ENCODE measurements at regions not wholly inside any gene's neighbourhood (a gene's known extent, or its start where the extent isn't known, plus 50 kb on each side); places are given as distances from the start of the nearest gene placed in this dataset.

DNA sequence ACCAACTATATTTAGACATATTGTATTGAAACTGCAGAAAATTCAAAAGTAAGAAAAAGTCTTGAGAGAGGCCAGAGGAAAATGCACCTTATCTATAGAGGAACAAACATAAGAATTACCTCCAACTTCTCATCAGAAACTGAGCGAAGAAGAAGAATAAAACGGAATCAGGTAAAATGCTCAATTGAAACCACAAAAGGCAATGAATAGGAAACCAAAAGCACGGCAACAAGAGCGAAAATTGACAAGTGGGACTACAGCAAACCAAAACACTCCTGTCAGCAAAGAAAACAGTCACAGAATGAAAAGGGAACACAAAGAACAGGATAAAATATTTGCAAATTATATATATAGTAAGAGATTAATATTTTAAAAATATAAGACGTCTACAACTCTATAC lies 61.9 kb upstream of the PARP11 start:
- TF ChIP-seq, protein P1, sequence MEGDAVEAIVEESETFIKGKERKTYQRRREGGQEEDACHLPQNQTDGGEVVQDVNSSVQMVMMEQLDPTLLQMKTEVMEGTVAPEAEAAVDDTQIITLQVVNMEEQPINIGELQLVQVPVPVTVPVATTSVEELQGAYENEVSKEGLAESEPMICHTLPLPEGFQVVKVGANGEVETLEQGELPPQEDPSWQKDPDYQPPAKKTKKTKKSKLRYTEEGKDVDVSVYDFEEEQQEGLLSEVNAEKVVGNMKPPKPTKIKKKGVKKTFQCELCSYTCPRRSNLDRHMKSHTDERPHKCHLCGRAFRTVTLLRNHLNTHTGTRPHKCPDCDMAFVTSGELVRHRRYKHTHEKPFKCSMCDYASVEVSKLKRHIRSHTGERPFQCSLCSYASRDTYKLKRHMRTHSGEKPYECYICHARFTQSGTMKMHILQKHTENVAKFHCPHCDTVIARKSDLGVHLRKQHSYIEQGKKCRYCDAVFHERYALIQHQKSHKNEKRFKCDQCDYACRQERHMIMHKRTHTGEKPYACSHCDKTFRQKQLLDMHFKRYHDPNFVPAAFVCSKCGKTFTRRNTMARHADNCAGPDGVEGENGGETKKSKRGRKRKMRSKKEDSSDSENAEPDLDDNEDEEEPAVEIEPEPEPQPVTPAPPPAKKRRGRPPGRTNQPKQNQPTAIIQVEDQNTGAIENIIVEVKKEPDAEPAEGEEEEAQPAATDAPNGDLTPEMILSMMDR (IDR thresholded peaks at IDR 0.05; ENCODE audit: insufficient read depth, low read length) = no peak
- no peak for DNase-seq (ENCODE audit: low read depth)
- H3K4me3 ChIP-seq (ENCODE audit: low read depth, low read length) = no peak overlapping the region

DNA sequence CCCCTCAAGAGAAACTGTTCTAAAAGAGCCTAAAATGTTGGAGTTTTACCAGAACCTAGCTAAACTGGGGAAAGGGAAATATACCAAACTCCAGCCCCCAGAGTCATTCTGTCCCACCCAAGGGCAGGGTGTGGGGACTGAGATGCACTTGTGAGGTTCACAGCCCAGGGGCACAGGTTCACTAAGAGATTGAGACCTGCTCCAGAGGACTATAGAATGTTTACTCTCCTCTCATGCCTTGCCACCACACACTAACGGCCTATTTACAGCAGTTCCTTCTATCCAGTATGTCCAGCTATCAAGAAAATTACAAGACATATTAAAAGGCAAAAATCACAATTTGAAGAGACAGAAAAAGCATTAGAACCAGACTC lies 60.6 kb upstream of the PARP11 start:
- TF ChIP-seq, protein P1 (IDR thresholded peaks at IDR 0.05; ENCODE audit: insufficient read depth, low read length) = no peak
- H3K4me3 ChIP-seq (ENCODE audit: low read depth, low read length) = no peak overlapping the region
- no peak for DNase-seq (ENCODE audit: low read depth)

DNA sequence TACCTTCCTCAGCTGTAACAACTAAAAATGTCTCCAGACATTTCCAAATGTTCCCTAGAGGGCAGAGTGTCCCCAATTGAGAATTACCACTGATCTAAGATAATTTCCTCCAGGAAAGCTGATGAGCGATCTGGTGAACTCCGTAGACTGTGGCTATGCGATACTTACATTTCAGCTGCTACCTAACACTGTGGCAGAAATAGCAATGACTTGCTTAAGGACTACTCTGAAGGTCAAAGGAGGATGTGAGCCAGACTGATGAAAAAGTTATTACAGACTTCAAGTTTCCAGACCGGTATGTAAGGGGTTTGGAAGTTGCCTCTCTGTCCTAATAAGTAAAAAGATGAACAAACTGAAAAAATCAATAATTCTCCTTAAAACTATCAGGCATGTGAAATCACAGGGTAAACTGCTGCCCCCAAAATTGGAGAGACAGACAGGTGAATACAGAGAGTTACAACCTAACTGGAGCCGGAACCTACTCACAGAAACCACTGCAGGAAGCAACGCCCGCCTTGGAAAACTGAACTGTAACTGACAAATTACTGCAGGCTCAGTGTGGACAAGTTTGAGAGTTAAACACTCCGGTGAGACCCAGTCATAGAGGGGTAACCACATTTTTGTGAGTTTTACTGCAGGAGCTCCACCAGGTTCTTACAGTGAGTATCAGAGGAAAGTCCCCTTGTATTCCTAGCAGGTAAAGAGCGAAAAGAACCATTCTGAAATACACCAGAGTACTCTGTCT lies 60.0 kb upstream of the PARP11 start:
- TF ChIP-seq, protein P1 (IDR thresholded peaks at IDR 0.05; ENCODE audit: insufficient read depth, low read length) = no peak
- DNase-seq (ENCODE audit: low read depth) = no peak
- H3K4me3 ChIP-seq (ENCODE audit: low read depth, low read length) = no peak overlapping the region

DNA sequence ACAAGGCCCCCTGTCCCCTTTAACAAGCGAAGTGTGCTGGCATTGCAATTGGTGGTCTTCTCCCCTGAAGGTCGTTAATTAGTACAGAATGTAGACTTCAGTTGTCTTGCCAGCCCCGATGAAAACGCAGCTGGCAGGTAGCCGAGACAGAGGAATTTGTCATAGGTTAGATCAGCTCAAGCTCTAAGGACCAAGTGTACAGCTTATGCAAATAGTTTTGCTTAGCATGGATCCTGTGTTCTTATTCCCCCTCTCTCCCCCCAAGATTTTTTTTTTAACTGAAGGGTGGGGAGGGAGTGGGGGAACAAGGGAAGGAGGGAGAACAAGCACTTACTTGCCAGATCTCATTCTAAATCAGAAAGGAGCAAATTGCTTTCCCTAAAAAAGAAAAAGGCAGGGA lies 58.6 kb upstream of the PARP11 start:
- no peak overlapping the region for H3K4me3 ChIP-seq (ENCODE audit: low read depth, low read length)
- no peak for DNase-seq (ENCODE audit: low read depth)
- TF ChIP-seq, protein P1 (IDR thresholded peaks at IDR 0.05; ENCODE audit: insufficient read depth, low read length) = no peak

DNA sequence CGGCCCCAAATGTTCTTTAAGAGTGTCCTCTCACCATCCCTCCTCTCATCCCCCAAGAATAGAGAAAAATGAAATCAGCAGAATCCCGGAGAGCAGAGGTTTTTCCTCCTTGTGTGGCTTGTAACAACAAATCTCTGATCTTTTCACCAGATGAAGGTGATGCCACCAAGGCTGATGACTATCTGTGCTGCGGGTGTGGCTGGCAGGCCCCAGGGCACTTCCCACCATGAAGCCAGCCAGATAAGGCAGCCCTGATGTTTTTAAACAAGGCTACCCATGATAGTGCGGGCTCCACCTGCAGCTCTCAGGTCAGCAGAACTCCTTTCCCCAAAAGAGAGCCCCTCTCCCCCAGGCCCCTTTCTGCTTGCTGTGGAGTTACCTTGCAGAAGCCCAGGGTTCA lies 58.0 kb upstream of the PARP11 start:
- no peak overlapping the region for H3K4me3 ChIP-seq (ENCODE audit: low read depth, low read length)
- no peak for DNase-seq (ENCODE audit: low read depth)
- TF ChIP-seq, protein P1 (IDR thresholded peaks at IDR 0.05; ENCODE audit: insufficient read depth, low read length) = no peak

DNA sequence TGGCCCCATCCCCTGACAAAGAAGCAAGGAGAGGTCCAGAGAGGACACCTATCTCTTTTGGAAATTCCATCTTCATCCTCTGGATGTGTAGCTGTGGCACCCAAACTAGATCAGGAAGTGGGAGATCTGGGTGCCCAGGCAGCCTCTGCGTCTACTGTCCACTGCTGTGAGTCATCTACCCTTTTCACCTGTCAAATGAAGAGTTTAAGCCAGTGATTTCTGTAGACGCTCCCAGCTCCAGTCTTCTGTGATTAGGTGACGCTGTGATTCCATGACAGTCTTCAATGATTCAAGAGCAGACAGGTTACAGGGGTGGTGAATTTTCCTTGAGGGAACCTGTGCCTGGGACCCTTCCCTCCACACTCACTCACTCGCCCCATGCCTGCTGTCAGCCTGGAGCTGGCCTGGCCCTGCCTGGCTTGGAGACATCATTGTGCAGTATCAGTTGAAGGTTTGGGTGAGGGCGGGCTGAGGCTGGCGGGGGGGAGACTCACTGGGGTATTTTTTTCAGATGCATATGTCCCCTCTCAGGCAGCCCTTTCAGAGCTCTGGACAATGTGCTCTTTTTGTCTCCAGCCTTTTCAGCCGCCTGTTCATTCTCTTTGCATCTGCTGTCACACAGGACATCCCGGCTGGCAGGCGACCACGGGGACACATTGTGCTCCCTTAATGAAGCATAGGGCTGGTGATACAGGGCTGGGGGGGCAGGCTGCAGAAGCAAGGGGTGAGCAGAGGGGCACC lies 56.8 kb upstream of the PARP11 start:
- no peak overlapping the region for H3K4me3 ChIP-seq (ENCODE audit: low read depth, low read length)
- no peak for DNase-seq (ENCODE audit: low read depth)
- TF ChIP-seq, protein P1 (IDR thresholded peaks at IDR 0.05; ENCODE audit: insufficient read depth, low read length) = no peak

Data from fibroblast of the aortic adventitia (primary cell).